H9 (cell line): ENCODE measurements at regions not wholly inside any gene's neighbourhood (a gene's known extent, or its start where the extent isn't known, plus 50 kb on each side); places are given as distances from the start of the nearest gene placed in this dataset.

Experiments
- DNase-seq: peaks from one replicate; pipeline ENCODE4 v3.0.0-alpha.2; 2017
- H2AFZ ChIP-seq: one replicate; pipeline ENCODE4 v1.6.1; 2013; ENCODE audit warnings: mild to moderate bottlenecking, low read length, control low read depth, moderate library complexity
- H2AK5ac ChIP-seq: 2 replicates; pipeline ENCODE4 v1.6.1; 2013; ENCODE audit warnings: low read length, control low read depth, mixed read lengths; ENCODE audit not compliant: insufficient read length
- H2BK120ac ChIP-seq: one replicate; pipeline ENCODE4 v1.6.1; 2013; ENCODE audit warnings: low read depth, mild to moderate bottlenecking, low read length, control low read depth, inconsistent platforms; ENCODE audit not compliant: poor library complexity, severe bottlenecking
- H2BK12ac ChIP-seq: 2 replicates; pipeline ENCODE4 v1.6.1; 2013; ENCODE audit warnings: low read length, control low read depth, mixed read lengths, low read depth; ENCODE audit not compliant: insufficient read length
- H2BK15ac ChIP-seq: 2 replicates; pipeline ENCODE4 v1.6.1; 2013; ENCODE audit warnings: low read depth, low read length, control low read depth
- H2BK20ac ChIP-seq: one replicate; pipeline ENCODE4 v1.6.1; 2013; ENCODE audit warnings: low read depth, mild to moderate bottlenecking, low read length, control low read depth, inconsistent platforms; ENCODE audit not compliant: poor library complexity, severe bottlenecking
- H2BK5ac ChIP-seq: 2 replicates; pipeline ENCODE4 v1.6.1; 2013; ENCODE audit warnings: low read length, control low read depth, mixed read lengths; ENCODE audit not compliant: insufficient read length
- H3K14ac ChIP-seq: 2 replicates; pipeline ENCODE4 v1.6.1; 2013; ENCODE audit warnings: low read length, control low read depth; ENCODE audit not compliant: insufficient read depth
- H3K18ac ChIP-seq: 2 replicates; pipeline ENCODE4 v1.6.1; 2013; ENCODE audit warnings: low read depth, mild to moderate bottlenecking, mixed read lengths, low read length, control low read depth; ENCODE audit not compliant: insufficient read length
- H3K23ac ChIP-seq: 2 replicates; pipeline ENCODE4 v1.6.1; 2013; ENCODE audit warnings: low read length, control low read depth, mixed read lengths, low read depth; ENCODE audit not compliant: insufficient read length
- H3K23me2 ChIP-seq: 2 replicates; pipeline ENCODE4 v1.6.1; 2013; ENCODE audit warnings: low read depth, mild to moderate bottlenecking, mixed read lengths, low read length, control low read depth; ENCODE audit not compliant: insufficient read length, poor library complexity, severe bottlenecking
- H3K27ac ChIP-seq: 2 replicates; pipeline ENCODE4 v1.5.1; 2013; ENCODE audit warnings: low read length, control low read depth, mixed read lengths, low read depth; ENCODE audit not compliant: insufficient read length
- H3K27me3 ChIP-seq: 2 replicates; pipeline ENCODE4 v1.6.1; 2013; ENCODE audit warnings: low read length, control low read depth, inconsistent platforms; ENCODE audit not compliant: insufficient read depth
- H3K4ac ChIP-seq: 2 replicates; pipeline ENCODE4 v1.6.1; 2013; ENCODE audit warnings: low read depth, mild to moderate bottlenecking, control low read depth, inconsistent platforms, low read length, moderate library complexity
- H3K4me1 ChIP-seq: 2 replicates; pipeline ENCODE4 v1.6.1; 2013; ENCODE audit warnings: low read length, control low read depth, inconsistent platforms; ENCODE audit not compliant: insufficient read depth
- H3K4me2 ChIP-seq: 2 replicates; pipeline ENCODE4 v1.6.1; 2013; ENCODE audit warnings: low read length, control low read depth, mixed read lengths; ENCODE audit not compliant: insufficient read length, insufficient read depth
- H3K56ac ChIP-seq: 2 replicates; pipeline ENCODE4 v1.6.1; 2013; ENCODE audit warnings: low read depth, mild to moderate bottlenecking, mixed read lengths, low read length, control low read depth; ENCODE audit not compliant: insufficient read length
- H3K79me1 ChIP-seq: 2 replicates; pipeline ENCODE4 v1.6.1; 2013; ENCODE audit warnings: low read depth, mild to moderate bottlenecking, moderate library complexity, low read length, control low read depth, inconsistent platforms; ENCODE audit not compliant: insufficient read depth, poor library complexity, severe bottlenecking
- H3K79me2 ChIP-seq: 2 replicates; pipeline ENCODE4 v1.6.1; 2013; ENCODE audit warnings: low read length, control low read depth, inconsistent platforms; ENCODE audit not compliant: insufficient read depth
- H3K9ac ChIP-seq: 2 replicates; pipeline ENCODE4 v1.6.1; 2013; ENCODE audit warnings: low read length, control low read depth, mixed read lengths; ENCODE audit not compliant: insufficient read length; ENCODE audit errors: extremely low read depth
- H3K9me3 ChIP-seq: one replicate; pipeline ENCODE4 v1.6.1; 2013; ENCODE audit warnings: low read depth, low read length, inconsistent platforms; ENCODE audit not compliant: control insufficient read depth
- H3T11ph ChIP-seq: one replicate; pipeline ENCODE4 v1.6.1; 2013; ENCODE audit warnings: mild to moderate bottlenecking, low read length, control low read depth, inconsistent platforms
- H4K20me1 ChIP-seq: one replicate; pipeline ENCODE4 v1.6.1; 2013; ENCODE audit not compliant: control insufficient read depth, insufficient read length, insufficient read depth
- H4K5ac ChIP-seq: 2 replicates; pipeline ENCODE4 v1.6.1; 2013; ENCODE audit warnings: low read depth, mild to moderate bottlenecking, mixed read lengths, low read length, control low read depth; ENCODE audit not compliant: insufficient read length
- H4K8ac ChIP-seq: replicated peaks from 2 replicates; pipeline ENCODE4 v1.6.1; 2013; ENCODE audit warnings: low read length, control low read depth, mixed read lengths, low read depth; ENCODE audit not compliant: insufficient read length
- H4K91ac ChIP-seq: 2 replicates; pipeline ENCODE4 v1.6.1; 2013; ENCODE audit warnings: low read depth, mild to moderate bottlenecking, moderate library complexity, mixed read lengths, low read length, control low read depth; ENCODE audit not compliant: insufficient read length
- H3K27ac Mint-ChIP-seq, 3 experiments: 2 replicates in 2 of 3; 3 replicates in 1 of 3; pipeline ENCODE4 v1.8.0; 2020 to 2021; ENCODE audit warnings: mixed read lengths in 3 of 3, mild to moderate bottlenecking in 1 of 3, moderate library complexity in 1 of 3
- H3K27me3 Mint-ChIP-seq: 2 replicates; pipeline ENCODE4 v1.8.0; 2021; ENCODE audit warnings: low read depth, mild to moderate bottlenecking, moderate library complexity, mixed read lengths
- H3K36me3 Mint-ChIP-seq, 3 experiments: 2 replicates in 2 of 3; 3 replicates in 1 of 3; pipeline ENCODE4 v1.8.0; 2020 to 2021; ENCODE audit warnings: low read depth in 3 of 3, mixed read lengths in 3 of 3; ENCODE audit not compliant: insufficient read depth in 1 of 3
- H3K4me1 Mint-ChIP-seq, 2 experiments: 2 replicates each; pipeline ENCODE4 v1.8.0; 2020; ENCODE audit warnings: mixed read lengths in 2 of 2
- H3K4me3 Mint-ChIP-seq, 2 experiments: 2 replicates in 1 of 2; 3 replicates in 1 of 2; pipeline ENCODE4 v1.8.0; 2020 to 2021; ENCODE audit warnings: mild to moderate bottlenecking in 2 of 2, mixed read lengths in 2 of 2, moderate library complexity in 1 of 2
- H3K9me3 Mint-ChIP-seq, 2 experiments: 2 replicates in 1 of 2; 3 replicates in 1 of 2; pipeline ENCODE4 v1.8.0; 2020; ENCODE audit warnings: mild to moderate bottlenecking in 2 of 2, mixed read lengths in 2 of 2, moderate library complexity in 1 of 2
- WGBS: extraction: QIAGEN DNeasy Blood & Tissue Kit; methylation state at CpG from one replicate; pipeline ENCODE4 v1.1.7; 2013; ENCODE audit warnings: missing lambda C conversion rate, low lambda C conversion rate, mixed read lengths; ENCODE audit not compliant: insufficient read length; ENCODE audit errors: extremely low coverage; 5-methylcytosine and 5-hydroxymethylcytosine counted together
- TF ChIP-seq, protein P1 (sequence below): fragments of 200-600 bp; sonication (generic); conservative IDR thresholded peaks from 3 replicates; pipeline ENCODE4 v1.8.0; 2021; ENCODE audit warnings: antibody characterized with exemption, mild to moderate bottlenecking

DNA sequence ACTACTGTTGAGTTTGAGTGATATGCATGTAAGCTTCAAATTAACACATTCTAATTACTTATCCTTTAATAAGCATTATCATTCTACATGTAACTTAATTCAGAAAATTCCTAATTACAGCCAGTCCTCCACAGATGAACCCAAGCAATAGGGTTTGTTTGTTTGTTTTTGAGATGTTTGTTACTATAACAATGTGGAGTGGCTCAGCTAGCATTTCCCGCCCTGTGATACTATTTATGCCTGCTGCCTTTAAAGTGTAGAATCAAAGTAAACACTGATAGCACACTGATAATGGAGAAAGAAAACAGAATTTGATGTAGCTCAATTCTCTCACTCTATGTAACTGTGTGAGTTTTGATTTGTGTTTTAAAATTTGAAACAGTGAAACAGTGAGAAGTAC lies 105.1 kb upstream of the IGF1R start:
- Histone ChIP-seq H3K23ac (no peak overlapping the region), H4K20me1 (no peaks in the 10 kb centered on the region), H4K91ac (no peak overlapping the region), H3K56ac (no peak overlapping the region), H2BK120ac (no peak overlapping the region), H3K27me3 (no peaks in the 10 kb centered on the region; the same call in 1 of the 2 replicates), H2AFZ (no peak overlapping the region), H3K9ac (no peak overlapping the region), H3K79me2 (no peaks in the 10 kb centered on the region), H2BK12ac (no peak overlapping the region), H3K14ac (no peak overlapping the region), H4K8ac (no peak overlapping the region), H2BK15ac (no peak overlapping the region), H3K27ac (no peak overlapping the region), H3K79me1 (no peaks in the 10 kb centered on the region), H3T11ph (no peak overlapping the region), H3K4me2 (no peak overlapping the region), H3K4me1 (peaks cover 6% of the 10 kb centered on the region; the same call in 1 of the 2 replicates), H3K23me2 (peaks cover 10% of the 10 kb centered on the region), H3K18ac (no peak overlapping the region), H3K4ac (no peak overlapping the region), H2BK20ac (no peak overlapping the region), H3K9me3 (no peaks in the 10 kb centered on the region), H2AK5ac (no peak overlapping the region), H4K5ac (no peak overlapping the region), H2BK5ac (no peak overlapping the region)
- H3K4me3 Mint-ChIP-seq = no peak overlapping the region
- TF ChIP-seq, protein P1, sequence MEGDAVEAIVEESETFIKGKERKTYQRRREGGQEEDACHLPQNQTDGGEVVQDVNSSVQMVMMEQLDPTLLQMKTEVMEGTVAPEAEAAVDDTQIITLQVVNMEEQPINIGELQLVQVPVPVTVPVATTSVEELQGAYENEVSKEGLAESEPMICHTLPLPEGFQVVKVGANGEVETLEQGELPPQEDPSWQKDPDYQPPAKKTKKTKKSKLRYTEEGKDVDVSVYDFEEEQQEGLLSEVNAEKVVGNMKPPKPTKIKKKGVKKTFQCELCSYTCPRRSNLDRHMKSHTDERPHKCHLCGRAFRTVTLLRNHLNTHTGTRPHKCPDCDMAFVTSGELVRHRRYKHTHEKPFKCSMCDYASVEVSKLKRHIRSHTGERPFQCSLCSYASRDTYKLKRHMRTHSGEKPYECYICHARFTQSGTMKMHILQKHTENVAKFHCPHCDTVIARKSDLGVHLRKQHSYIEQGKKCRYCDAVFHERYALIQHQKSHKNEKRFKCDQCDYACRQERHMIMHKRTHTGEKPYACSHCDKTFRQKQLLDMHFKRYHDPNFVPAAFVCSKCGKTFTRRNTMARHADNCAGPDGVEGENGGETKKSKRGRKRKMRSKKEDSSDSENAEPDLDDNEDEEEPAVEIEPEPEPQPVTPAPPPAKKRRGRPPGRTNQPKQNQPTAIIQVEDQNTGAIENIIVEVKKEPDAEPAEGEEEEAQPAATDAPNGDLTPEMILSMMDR = no peak
- WGBS = no CpG with 5 or more reads among the region's 1 CpG
- no peak for DNase-seq
- peaks cover 9 to 15% of the 10 kb centered on the region in 2 experiments for H3K4me1 Mint-ChIP-seq
- H3K9me3 Mint-ChIP-seq = no peaks in the 10 kb centered on the region
- no peaks in the 10 kb centered on the region for H3K36me3 Mint-ChIP-seq
- H3K27ac Mint-ChIP-seq = no peak overlapping the region
- peaks cover 38% of the 10 kb centered on the region for H3K27me3 Mint-ChIP-seq
